ENCODE measurements at regions not wholly inside any gene's neighbourhood (a gene's known extent, or its start where the extent isn't known, plus 50 kb on each side); places are given as distances from the start of the nearest gene placed in this dataset.

DNA sequence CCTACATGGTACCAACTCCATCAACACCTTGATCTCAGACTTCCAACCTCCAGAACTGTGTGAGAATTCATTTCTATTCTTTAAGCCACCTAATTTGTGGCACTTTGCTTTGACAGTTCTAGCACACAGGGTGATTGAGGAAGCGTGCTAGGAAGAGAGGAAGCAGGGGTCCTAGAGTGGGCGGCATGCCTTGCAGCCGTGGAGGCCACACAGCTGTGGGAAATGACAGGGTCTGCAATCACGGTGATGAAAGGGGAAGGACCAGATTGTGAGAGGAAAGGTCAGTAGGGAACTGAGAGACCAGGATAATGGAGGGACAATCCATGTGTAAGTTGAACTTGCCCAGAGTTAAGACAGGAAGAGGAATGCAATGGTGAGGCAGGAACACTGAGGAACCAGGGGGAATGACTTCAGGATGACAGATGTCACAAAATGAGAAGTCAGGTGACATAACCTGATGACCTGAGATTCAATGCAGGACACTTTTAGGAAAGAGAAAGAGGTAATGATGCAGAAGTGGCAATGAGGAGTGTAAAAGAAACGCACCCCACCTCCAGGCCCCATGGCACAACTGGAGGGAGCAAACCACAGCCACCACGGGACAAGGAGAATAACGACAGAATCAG lies 87.3 kb upstream of the PIK3CG start:
- Mint-ChIP-seq H3K9me3 (peaks cover 7% of the 10 kb centered on the region), H3K4me3 (no peak overlapping the region), H3K4me1 (peaks cover 14% of the 10 kb centered on the region)

GRCh38 chr7:106778656-106779250 lies 86.3 kb upstream of the PIK3CG start:
- H3K4me1 Mint-ChIP-seq, result peaks cover 20% of the 10 kb centered on the region
- H3K36me3 Mint-ChIP-seq, result peaks cover 8% of the 10 kb centered on the region
- no peak overlapping the region for H3K27ac Mint-ChIP-seq
- ATAC-seq, result no peak
- no peak overlapping the region for H3K4me3 Mint-ChIP-seq
- peaks cover 7% of the 10 kb centered on the region for H3K9me3 Mint-ChIP-seq
- no peaks in the 10 kb centered on the region for H3K27me3 Mint-ChIP-seq

More for the DNA sequence above, 87.3 kb upstream of the PIK3CG start:
- ATAC-seq, result peak; percentile 72
- Mint-ChIP-seq H3K27me3 (no peaks in the 10 kb centered on the region), H3K36me3 (peaks cover 8% of the 10 kb centered on the region), H3K27ac (no peak overlapping the region)

DNA sequence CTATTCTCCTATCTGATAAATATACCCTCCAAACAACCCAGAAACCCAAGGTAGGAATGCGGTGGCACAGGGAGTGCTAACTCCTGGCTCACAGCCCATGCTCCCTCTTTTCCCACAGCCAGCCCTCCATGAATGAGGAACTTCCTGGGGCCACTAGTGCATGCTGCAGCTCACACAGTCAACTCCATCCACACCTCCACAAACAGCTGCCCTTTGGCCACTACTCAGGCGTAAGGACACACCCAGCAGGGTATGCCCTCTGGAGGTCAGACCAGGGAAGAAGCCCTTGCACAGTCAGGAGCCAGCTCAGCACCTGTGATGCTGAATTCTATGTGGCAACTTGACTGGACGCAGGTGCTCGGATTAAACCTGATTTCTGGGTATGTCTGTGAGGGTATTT lies 85.2 kb upstream of the PIK3CG start:
- ATAC-seq, result peak; percentile 62
- Mint-ChIP-seq H3K4me1 (peaks cover 20% of the 10 kb centered on the region), H3K4me3 (no peak overlapping the region)

DNA sequence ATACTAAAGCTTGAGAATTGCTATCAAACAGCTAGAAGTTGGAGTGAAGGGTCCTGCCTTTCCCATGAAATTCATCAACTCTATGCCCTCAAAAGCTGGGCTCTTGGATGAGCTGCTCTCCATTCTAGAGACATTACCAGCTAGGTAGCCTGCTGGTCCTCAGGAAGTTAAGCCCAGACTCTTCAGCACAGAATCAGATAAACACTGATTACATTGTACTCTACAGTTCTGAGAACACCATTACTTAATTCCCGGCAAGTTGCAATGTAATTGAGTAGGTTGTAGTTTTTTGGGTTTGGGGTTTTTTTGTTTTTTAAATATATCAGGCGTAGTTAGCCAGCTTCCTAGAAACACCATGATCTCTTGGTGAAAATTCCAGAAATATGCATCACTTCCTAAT lies 84.1 kb upstream of the PIK3CG start:
- Mint-ChIP-seq H3K9me3 (peaks cover 7% of the 10 kb centered on the region), H3K4me1 (peaks cover 20% of the 10 kb centered on the region), H3K27ac (no peak overlapping the region), H3K27me3 (no peaks in the 10 kb centered on the region), H3K4me3 (no peak overlapping the region), H3K36me3 (peaks cover 8% of the 10 kb centered on the region)
- ATAC-seq, result no peak

More for the DNA sequence above, 85.2 kb upstream of the PIK3CG start:
- Mint-ChIP-seq H3K27ac (no peak overlapping the region), H3K27me3 (no peaks in the 10 kb centered on the region), H3K9me3 (peaks cover 7% of the 10 kb centered on the region), H3K36me3 (peaks cover 8% of the 10 kb centered on the region)

- no peak overlapping the region for H3K4me3 Mint-ChIP-seq
These were observed 83.1 kb upstream of the PIK3CG start for GRCh38 chr7:106781828-106782544.

GRCh38 chr7:106783286-106783685 lies 81.8 kb upstream of the PIK3CG start:
- Mint-ChIP-seq H3K9me3 (no peaks in the 10 kb centered on the region), H3K4me3 (no peak overlapping the region), H3K4me1 (peaks cover 6% of the 10 kb centered on the region), H3K36me3 (no peaks in the 10 kb centered on the region), H3K27me3 (no peaks in the 10 kb centered on the region), H3K27ac (no peak overlapping the region)
- no peak for ATAC-seq

More at GRCh38 chr7:106781828-106782544, 83.1 kb upstream of the PIK3CG start:
- H3K27me3 Mint-ChIP-seq, result no peaks in the 10 kb centered on the region
- peaks cover under 1% of the 10 kb centered on the region for H3K9me3 Mint-ChIP-seq
- peaks cover 13% of the 10 kb centered on the region for H3K4me1 Mint-ChIP-seq
- ATAC-seq, result no peak
- no peak overlapping the region for H3K27ac Mint-ChIP-seq
- peaks cover under 1% of the 10 kb centered on the region for H3K36me3 Mint-ChIP-seq

- Mint-ChIP-seq H3K4me3 (no peak overlapping the region), H3K27ac (no peak overlapping the region), H3K27me3 (no peaks in the 10 kb centered on the region), H3K36me3 (no peaks in the 10 kb centered on the region), H3K4me1 (peaks cover 5% of the 10 kb centered on the region), H3K9me3 (no peaks in the 10 kb centered on the region)
- ATAC-seq, result no peak
These were observed 76.4 kb upstream of the PIK3CG start for GRCh38 chr7:106788637-106789036.

DNA sequence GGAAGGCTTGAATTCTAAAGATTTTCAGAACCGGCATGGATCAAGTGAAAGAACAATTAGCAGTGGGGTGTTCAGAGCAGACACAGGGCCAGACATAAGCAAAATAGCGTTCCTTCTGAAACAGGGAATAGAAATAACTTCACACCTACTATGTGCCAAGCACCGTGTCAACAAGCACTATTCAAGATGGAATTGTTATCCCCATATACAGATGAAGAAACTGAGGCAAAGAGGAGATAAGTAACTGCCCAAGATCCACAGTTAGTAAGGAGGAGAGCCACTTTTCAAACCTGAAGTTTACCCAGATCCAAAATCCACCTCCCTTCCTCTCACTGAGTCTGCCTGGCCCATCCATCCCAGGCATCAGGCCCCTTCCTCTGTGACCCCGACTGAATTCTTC lies 73.6 kb upstream of the PIK3CG start:
- H3K27ac Mint-ChIP-seq, result peak overlapping the region; percentile 35
- H3K4me1 Mint-ChIP-seq, result peaks cover 11% of the 10 kb centered on the region
- no peak overlapping the region for H3K4me3 Mint-ChIP-seq
- no peaks in the 10 kb centered on the region for H3K27me3 Mint-ChIP-seq
- no peak for ATAC-seq
- H3K36me3 Mint-ChIP-seq, result no peaks in the 10 kb centered on the region
- no peaks in the 10 kb centered on the region for H3K9me3 Mint-ChIP-seq

DNA sequence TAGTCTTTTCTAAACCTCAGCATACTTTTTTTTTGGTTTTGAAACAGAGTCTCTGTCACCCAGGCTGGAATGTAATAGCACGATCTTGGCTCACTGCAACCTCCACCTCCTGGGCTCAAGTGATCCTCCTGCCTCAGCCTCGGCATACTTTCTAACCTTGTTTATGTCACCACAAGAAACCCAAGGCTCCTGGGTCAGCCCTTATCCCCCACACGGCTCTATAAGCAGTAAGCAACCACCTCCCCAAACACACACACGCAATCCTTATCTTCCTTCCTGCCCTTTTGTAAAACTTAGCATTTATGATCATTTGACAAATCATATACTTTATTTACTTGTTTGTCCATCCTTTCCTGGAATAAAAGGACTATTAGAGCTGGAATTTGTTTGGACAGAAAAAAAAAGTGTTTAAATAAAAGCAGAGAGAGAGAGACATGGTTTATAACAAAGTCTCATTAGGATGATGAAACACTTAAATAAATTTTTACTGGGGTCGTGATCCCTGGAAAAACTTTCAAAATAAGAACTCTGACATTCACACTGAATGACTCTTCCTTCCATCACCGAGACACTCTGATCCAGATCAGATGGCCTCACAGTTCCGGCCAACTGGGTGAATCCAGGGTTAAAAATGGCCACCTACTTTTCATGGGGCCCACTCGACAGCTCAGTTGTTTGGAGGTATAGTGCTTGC lies 72.7 kb upstream of the PIK3CG start:
- Mint-ChIP-seq H3K27ac (peak overlapping the region; percentile 57), H3K4me1 (peaks cover 11% of the 10 kb centered on the region), H3K4me3 (no peak overlapping the region), H3K27me3 (no peaks in the 10 kb centered on the region), H3K9me3 (peaks cover 3% of the 10 kb centered on the region), H3K36me3 (no peaks in the 10 kb centered on the region)
- no peak for ATAC-seq

GRCh38 chr7:106793015-106793975 lies 71.8 kb upstream of the PIK3CG start:
- Mint-ChIP-seq H3K9me3 (peaks cover 3% of the 10 kb centered on the region), H3K4me3 (no peak overlapping the region), H3K4me1 (peaks cover 11% of the 10 kb centered on the region), H3K27ac (peak overlapping the region; percentile 57), H3K27me3 (no peaks in the 10 kb centered on the region), H3K36me3 (no peaks in the 10 kb centered on the region)
- peak; percentile 61 for ATAC-seq

DNA sequence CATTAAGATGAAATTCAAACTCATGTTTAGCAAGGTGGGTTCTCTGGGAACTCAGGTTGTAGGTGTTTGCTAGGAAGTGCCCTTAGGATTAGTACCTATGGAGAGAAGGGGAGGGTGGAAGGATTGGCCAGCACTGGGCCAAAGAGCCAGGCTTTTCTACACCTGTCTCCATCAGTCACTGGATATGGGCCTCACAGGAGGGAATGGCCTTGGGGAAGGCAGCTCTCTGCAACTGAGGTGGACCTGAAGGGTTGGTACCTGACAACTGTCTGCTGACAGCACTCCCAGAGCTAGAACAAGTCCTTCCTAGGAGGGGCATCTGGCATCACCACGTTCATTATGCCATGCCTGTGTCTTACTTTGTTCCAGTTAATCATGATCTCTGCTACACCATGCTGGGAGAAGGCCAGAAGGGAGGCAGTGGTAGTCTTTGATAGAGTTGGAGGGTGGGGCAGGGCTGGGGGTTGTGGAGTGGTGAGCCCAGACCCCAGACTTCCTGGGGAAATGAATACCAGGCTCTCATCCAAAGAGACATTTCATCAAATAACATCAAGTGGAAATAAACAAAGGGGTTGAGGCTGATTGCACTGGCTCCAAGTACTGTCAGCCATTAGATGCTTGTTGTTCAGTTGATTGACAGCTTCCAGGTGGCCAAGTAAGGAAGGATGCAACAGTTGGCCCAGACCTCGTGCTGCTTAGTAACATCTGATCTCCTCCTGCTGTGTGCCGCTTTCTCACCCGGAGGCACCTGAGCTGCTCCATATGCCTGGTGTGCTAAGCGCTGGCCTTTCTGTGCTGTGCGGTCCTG lies 70.6 kb upstream of the PIK3CG start:
- H3K27ac Mint-ChIP-seq, result peak overlapping the region; percentile 0
- ATAC-seq, result no peak
- H3K4me3 Mint-ChIP-seq, result no peak overlapping the region
- H3K9me3 Mint-ChIP-seq, result peaks cover 3% of the 10 kb centered on the region
- H3K36me3 Mint-ChIP-seq, result no peaks in the 10 kb centered on the region
- no peaks in the 10 kb centered on the region for H3K27me3 Mint-ChIP-seq
- peaks cover 11% of the 10 kb centered on the region for H3K4me1 Mint-ChIP-seq

DNA sequence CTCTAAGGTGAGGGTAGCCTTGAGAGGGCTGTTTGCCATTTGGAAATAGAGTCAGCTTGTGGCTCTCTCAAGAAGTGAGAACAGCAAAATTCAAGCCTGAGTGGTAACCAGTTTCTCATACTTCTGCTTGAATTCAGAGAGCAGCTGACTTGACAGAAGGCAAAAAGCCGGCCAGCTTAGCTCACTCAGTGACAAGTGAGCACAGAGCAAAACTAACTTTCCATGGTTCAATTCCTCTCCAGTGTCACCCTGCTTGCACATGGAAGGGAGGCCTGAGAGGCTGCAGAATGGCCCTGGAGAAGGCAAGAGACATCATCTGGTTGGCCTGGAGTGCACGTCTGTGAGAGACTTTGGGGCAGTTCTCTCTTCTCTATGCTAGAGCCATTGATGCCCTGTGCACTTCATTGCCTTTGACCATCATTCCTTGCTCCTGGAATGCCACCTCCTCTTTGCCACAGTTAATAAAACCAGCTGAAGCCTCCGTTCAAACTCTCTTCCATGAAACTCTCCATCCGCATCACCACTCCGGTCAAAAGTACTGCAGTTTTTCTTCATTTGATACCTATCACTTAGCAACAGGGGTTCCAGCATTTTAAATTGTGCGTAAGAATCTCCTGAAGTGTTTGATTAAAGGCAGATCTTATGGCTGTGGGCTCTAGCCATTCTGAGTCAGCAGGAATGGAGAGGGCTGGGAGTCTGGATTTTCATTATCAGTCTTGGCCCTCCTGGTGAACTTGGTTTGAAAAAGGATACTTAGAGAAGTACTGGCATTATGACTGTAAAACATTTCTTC lies 69.8 kb upstream of the PIK3CG start:
- Mint-ChIP-seq H3K27me3 (no peaks in the 10 kb centered on the region), H3K4me1 (peaks cover 11% of the 10 kb centered on the region), H3K9me3 (peaks cover 7% of the 10 kb centered on the region), H3K36me3 (no peaks in the 10 kb centered on the region), H3K4me3 (no peak overlapping the region), H3K27ac (peak overlapping the region; percentile 38)
- ATAC-seq, result no peak

- peaks cover 7% of the 10 kb centered on the region for H3K9me3 Mint-ChIP-seq
- ATAC-seq, result peak; percentile 24
- H3K4me1 Mint-ChIP-seq, result peaks cover 11% of the 10 kb centered on the region
- no peak overlapping the region for H3K4me3 Mint-ChIP-seq
- H3K27me3 Mint-ChIP-seq, result no peaks in the 10 kb centered on the region
- peak overlapping the region; percentile 38 for H3K27ac Mint-ChIP-seq
- no peaks in the 10 kb centered on the region for H3K36me3 Mint-ChIP-seq
These were observed 69.2 kb upstream of the PIK3CG start for GRCh38 chr7:106795877-106796231.
